Upper lobe of right lung (tissue), 1 donor: ENCODE measurements at regions not wholly inside any gene's neighbourhood (a gene's known extent, or its start where the extent isn't known, plus 50 kb on each side); places are given as distances from the start of the nearest gene placed in this dataset.

Experiments used
- ATAC-seq: fragments of 200-7000 bp; cut with Tn5 transposase; one replicate; pipeline ENCODE4 v1.9.1; 2020; ENCODE audit warnings: mild to moderate bottlenecking, moderate library complexity
- DNase-seq: peaks from one replicate; pipeline ENCODE4 v3.0.0-alpha.2; 2020
- H3K27ac ChIP-seq: fragments of 200-600 bp; one replicate; pipeline ENCODE4 v1.8.0; 2022
- H3K27me3 ChIP-seq: fragments of 200-600 bp; one replicate; pipeline ENCODE4 v1.8.0; 2022; ENCODE audit warnings: mild to moderate bottlenecking
- H3K36me3 ChIP-seq: fragments of 200-600 bp; one replicate; pipeline ENCODE4 v1.8.0; 2022
- H3K4me1 ChIP-seq: fragments of 200-600 bp; one replicate; pipeline ENCODE4 v1.8.0; 2022
- H3K4me3 ChIP-seq: fragments of 200-600 bp; one replicate; pipeline ENCODE4 v1.8.0; 2022; ENCODE audit warnings: mild to moderate bottlenecking
- H3K9me3 ChIP-seq: fragments of 200-600 bp; one replicate; pipeline ENCODE4 v1.8.0; 2022
- CTCF ChIP-seq: fragments of 200-600 bp; IDR thresholded peaks from one replicate; pipeline ENCODE4 v1.8.0; 2022; ENCODE audit warnings: antibody characterized with exemption
- intact Hi-C: fragments of 100-400 bp; cut with DNase I; formaldehyde crosslinking; loops from one replicate; pipeline ENCODE4 v1.11.0; 2022
- donor health status: DM: no; HTN: yes; CAD: no; lungs with severe emphysema.

GRCh38 chr14:40870252-40870651 lies 736.4 kb upstream of the LRFN5 start:
- no peak for DNase-seq
- Histone ChIP-seq H3K4me3 (no peak overlapping the region), H3K4me1 (no peaks in the 10 kb centered on the region), H3K27me3 (no peaks in the 10 kb centered on the region), H3K36me3 (no peaks in the 10 kb centered on the region), H3K27ac (no peak overlapping the region), H3K9me3 (no peaks in the 10 kb centered on the region)
- ATAC-seq: no peak
- intact Hi-C loops: no loop called here
- TF ChIP-seq CTCF: no peak

- Histone ChIP-seq H3K27me3 (no peaks in the 10 kb centered on the region), H3K4me3 (no peak overlapping the region), H3K36me3 (no peaks in the 10 kb centered on the region), H3K27ac (no peak overlapping the region), H3K9me3 (no peaks in the 10 kb centered on the region), H3K4me1 (no peaks in the 10 kb centered on the region)
- DNase-seq: no peak
- intact Hi-C loops: no loop called here
- TF ChIP-seq CTCF: no peak
- ATAC-seq: no peak
These were observed 747.6 kb upstream of the LRFN5 start for GRCh38 chr14:40859055-40859454.

- H3K36me3 ChIP-seq: no peaks in the 10 kb centered on the region
- no peak for TF ChIP-seq CTCF
These were observed 751.3 kb upstream of the LRFN5 start for GRCh38 chr14:40855343-40855742.

GRCh38 chr14:40850191-40850590 lies 756.5 kb upstream of the LRFN5 start:
- Histone ChIP-seq H3K9me3 (no peaks in the 10 kb centered on the region), H3K4me1 (no peaks in the 10 kb centered on the region), H3K4me3 (no peak overlapping the region), H3K27ac (no peak overlapping the region), H3K27me3 (no peaks in the 10 kb centered on the region), H3K36me3 (no peaks in the 10 kb centered on the region)
- DNase-seq (no peak), ATAC-seq (no peak)
- TF ChIP-seq CTCF: no peak
- intact Hi-C loops: no loop called here

More at GRCh38 chr14:40855343-40855742, 751.3 kb upstream of the LRFN5 start:
- no peaks in the 10 kb centered on the region for H3K27me3 ChIP-seq
- DNase-seq: no peak
- no peak overlapping the region for H3K4me3 ChIP-seq
- H3K9me3 ChIP-seq: no peaks in the 10 kb centered on the region
- ATAC-seq: no peak
- H3K4me1 ChIP-seq: no peaks in the 10 kb centered on the region
- intact Hi-C loops: no loop called here
- no peak overlapping the region for H3K27ac ChIP-seq

GRCh38 chr14:40847480-40847879 lies 759.2 kb upstream of the LRFN5 start:
- Histone ChIP-seq H3K27ac (no peak overlapping the region), H3K27me3 (no peaks in the 10 kb centered on the region), H3K9me3 (no peaks in the 10 kb centered on the region), H3K36me3 (no peaks in the 10 kb centered on the region), H3K4me3 (no peak overlapping the region), H3K4me1 (no peaks in the 10 kb centered on the region)
- no peak for TF ChIP-seq CTCF
- intact Hi-C loops: no loop called here
- ATAC-seq (no peak), DNase-seq (no peak)

GRCh38 chr14:40842816-40843215 lies 763.9 kb upstream of the LRFN5 start:
- no peaks in the 10 kb centered on the region for H3K36me3 ChIP-seq
- no peaks in the 10 kb centered on the region for H3K9me3 ChIP-seq
- no peak for TF ChIP-seq CTCF
- no peaks in the 10 kb centered on the region for H3K4me1 ChIP-seq
- no peak overlapping the region for H3K4me3 ChIP-seq
- intact Hi-C loops: no loop called here
- ATAC-seq (no peak), DNase-seq (no peak)
- H3K27ac ChIP-seq: no peak overlapping the region
- H3K27me3 ChIP-seq: no peaks in the 10 kb centered on the region
